Trophoblast cell (in vitro differentiated cells and primary cell): ENCODE measurements at regions not wholly inside any gene's neighbourhood (a gene's known extent, or its start where the extent isn't known, plus 50 kb on each side); places are given as distances from the start of the nearest gene placed in this dataset.

Source experiments
- DNase-seq, 2 donors: peaks; one replicate each; pipeline ENCODE4 v3.0.0-alpha.2; 2016
- H2AFZ ChIP-seq: 2 replicates; pipeline ENCODE4 v1.6.1; 2013; ENCODE audit warnings: low read length, moderate library complexity, mild to moderate bottlenecking; ENCODE audit not compliant: insufficient read depth, poor library complexity
- H2AK5ac ChIP-seq: 2 replicates; pipeline ENCODE4 v1.6.1; 2013; ENCODE audit warnings: mild to moderate bottlenecking, low read length
- H2BK120ac ChIP-seq: 2 replicates; pipeline ENCODE4 v1.6.1; 2013; ENCODE audit warnings: low read length, mild to moderate bottlenecking, moderate library complexity; ENCODE audit not compliant: insufficient read depth, poor library complexity
- H2BK12ac ChIP-seq: 2 replicates; pipeline ENCODE4 v1.6.1; 2013; ENCODE audit warnings: mild to moderate bottlenecking, low read length, moderate library complexity
- H2BK5ac ChIP-seq: 2 replicates; pipeline ENCODE4 v1.6.1; 2013; ENCODE audit warnings: low read length, low read depth, moderate library complexity, mild to moderate bottlenecking; ENCODE audit not compliant: poor library complexity
- H3K14ac ChIP-seq: 2 replicates; pipeline ENCODE4 v1.6.1; 2013; ENCODE audit warnings: mild to moderate bottlenecking, low read length
- H3K18ac ChIP-seq: 2 replicates; pipeline ENCODE4 v1.6.1; 2013; ENCODE audit warnings: mild to moderate bottlenecking, low read length
- H3K23ac ChIP-seq: 2 replicates; pipeline ENCODE4 v1.6.1; 2013; ENCODE audit warnings: low read length
- H3K27ac ChIP-seq: 2 replicates; pipeline ENCODE4 v1.5.1; 2013; ENCODE audit warnings: low read depth, mild to moderate bottlenecking, inconsistent platforms, low read length, moderate library complexity
- H3K27me3 ChIP-seq: 2 replicates; pipeline ENCODE4 v1.6.1; 2013; ENCODE audit warnings: inconsistent platforms, mild to moderate bottlenecking, low read length, moderate library complexity; ENCODE audit not compliant: insufficient read depth
- H3K36me3 ChIP-seq, 2 experiments: 1 replicate in 1 of 2; 2 replicates in 1 of 2; pipeline ENCODE4 v1.6.1; 2013; ENCODE audit warnings: low read length in 2 of 2, mild to moderate bottlenecking in 2 of 2, moderate library complexity in 1 of 2; ENCODE audit not compliant: insufficient read depth in 2 of 2, control insufficient read depth in 1 of 2
- H3K4ac ChIP-seq: 2 replicates; pipeline ENCODE4 v1.6.1; 2013; ENCODE audit warnings: low read depth, mild to moderate bottlenecking, low read length, moderate library complexity
- H3K4me1 ChIP-seq, 2 experiments: 1 replicate in 1 of 2; 2 replicates in 1 of 2; pipeline ENCODE4 v1.6.1; 2013; ENCODE audit warnings: low read length in 2 of 2, mild to moderate bottlenecking in 2 of 2, moderate library complexity in 1 of 2; ENCODE audit not compliant: insufficient read depth in 2 of 2, control insufficient read depth in 1 of 2
- H3K4me2 ChIP-seq: 2 replicates; pipeline ENCODE4 v1.6.1; 2013; ENCODE audit warnings: inconsistent platforms, mild to moderate bottlenecking, low read length, moderate library complexity
- H3K4me3 ChIP-seq: 2 replicates; pipeline ENCODE4 v1.5.1; 2013; ENCODE audit warnings: mild to moderate bottlenecking, low read depth, low read length, inconsistent platforms
- H3K79me1 ChIP-seq: one replicate; pipeline ENCODE4 v1.6.1; 2013; ENCODE audit warnings: low read length
- H3K79me2 ChIP-seq: 2 replicates; pipeline ENCODE4 v1.6.1; 2013; ENCODE audit warnings: low read length, mild to moderate bottlenecking; ENCODE audit not compliant: control insufficient read depth, insufficient read depth, poor library complexity
- H3K9ac ChIP-seq: 2 replicates; pipeline ENCODE4 v1.6.1; 2013; ENCODE audit warnings: mild to moderate bottlenecking, low read length
- H3K9me3 ChIP-seq: 2 replicates; pipeline ENCODE4 v1.6.1; 2013; ENCODE audit warnings: low read depth, mild to moderate bottlenecking, control low read depth, inconsistent platforms, low read length; ENCODE audit not compliant: insufficient read depth
- H4K12ac ChIP-seq: 2 replicates; pipeline ENCODE4 v1.6.1; 2013; ENCODE audit warnings: low read depth, mild to moderate bottlenecking, low read length, moderate library complexity
- H4K8ac ChIP-seq: 2 replicates; pipeline ENCODE4 v1.6.1; 2013; ENCODE audit warnings: low read depth, mild to moderate bottlenecking, low read length, moderate library complexity
- H4K91ac ChIP-seq: one replicate; pipeline ENCODE4 v1.6.1; 2013; ENCODE audit warnings: low read depth, mild to moderate bottlenecking, low read length, moderate library complexity
- WGBS: extraction: QIAGEN DNeasy Blood & Tissue Kit; methylation state at CpG from one replicate; pipeline ENCODE4 v1.1.7; 2013; ENCODE audit warnings: missing lambda C conversion rate; ENCODE audit not compliant: insufficient read length, insufficient coverage; ENCODE audit errors: extremely low coverage; 5-methylcytosine and 5-hydroxymethylcytosine counted together

- Histone ChIP-seq H3K4ac (no peak overlapping the region), H2BK120ac (no peak overlapping the region), H4K8ac (no peak overlapping the region), H3K18ac (no peak overlapping the region), H3K9me3 (peaks cover 4% of the 10 kb centered on the region), H4K91ac (no peak overlapping the region), H2AK5ac (no peak overlapping the region), H3K79me1 (no peaks in the 10 kb centered on the region), H3K9ac (no peak overlapping the region), H2AFZ (no peak overlapping the region), H4K12ac (no peak overlapping the region), H3K27me3 (no peaks in the 10 kb centered on the region), H3K14ac (no peak overlapping the region), H3K79me2 (no peaks in the 10 kb centered on the region), H2BK12ac (no peak overlapping the region), H3K36me3 (no peaks in the 10 kb centered on the region), H3K23ac (no peak overlapping the region), H3K4me1 (peaks cover 2 to 3% of the 10 kb centered on the region in 2 experiments), H2BK5ac (no peak overlapping the region), H3K27ac (no peak overlapping the region), H3K4me2 (no peak overlapping the region), H3K4me3 (peak overlapping the region; percentile 11)
- no CpG with 5 or more reads among the region's 11 CpGs for WGBS
- DNase-seq = peak; percentile 6 to 40
Measured at GRCh38 chr11:105334025-105334714, 194.6 kb upstream of the CARD18 start.

GRCh38 chr11:105333153-105333552 lies 193.6 kb upstream of the CARD18 start:
- no peak overlapping the region for H4K8ac ChIP-seq
- no peak overlapping the region for H3K9ac ChIP-seq
- whole genome bisulfite sequencing = no CpG with 5 or more reads among the region's 3 CpGs

DNA sequence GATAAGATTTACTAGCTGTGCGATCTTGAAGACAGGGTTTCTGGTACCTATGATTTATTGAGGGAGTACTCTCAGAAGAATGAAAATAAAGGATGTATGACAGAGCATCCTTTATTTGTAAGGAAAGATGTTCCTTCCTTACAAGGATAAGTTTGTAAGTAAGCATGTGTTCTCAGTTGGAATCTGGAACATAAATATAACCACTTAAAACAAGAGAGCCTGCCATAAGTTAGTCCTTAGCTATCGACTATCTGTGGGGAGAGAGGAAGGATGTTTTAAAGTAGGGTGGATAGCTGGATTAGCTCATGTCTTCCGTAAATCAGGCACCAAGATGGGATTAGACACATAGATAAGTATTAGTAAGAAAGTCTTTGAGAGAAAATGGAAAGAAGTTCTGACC lies 192.6 kb upstream of the CARD18 start:
- H3K27me3 ChIP-seq = no peaks in the 10 kb centered on the region
- H3K4me2 ChIP-seq = no peak overlapping the region
- no CpG with 5 or more reads among the region's 3 CpGs for WGBS
- no peak overlapping the region for H3K18ac ChIP-seq
- peaks cover 4% of the 10 kb centered on the region for H3K9me3 ChIP-seq
- DNase-seq = no peak
- H3K4me3 ChIP-seq = no peak overlapping the region
- H2BK5ac ChIP-seq = no peak overlapping the region
- no peak overlapping the region for H3K27ac ChIP-seq
- H2AK5ac ChIP-seq = no peak overlapping the region
- H2AFZ ChIP-seq = no peak overlapping the region
- no peaks in the 10 kb centered on the region for H3K36me3 ChIP-seq
- H3K79me2 ChIP-seq = no peaks in the 10 kb centered on the region
- H2BK12ac ChIP-seq = no peak overlapping the region
- H3K4ac ChIP-seq = no peak overlapping the region
- peaks cover 2 to 3% of the 10 kb centered on the region in 2 experiments for H3K4me1 ChIP-seq
- no peaks in the 10 kb centered on the region for H3K79me1 ChIP-seq
- no peak overlapping the region for H2BK120ac ChIP-seq
- no peak overlapping the region for H4K91ac ChIP-seq
- H3K9ac ChIP-seq = no peak overlapping the region
- no peak overlapping the region for H3K23ac ChIP-seq
- H3K14ac ChIP-seq = no peak overlapping the region
- no peak overlapping the region for H4K8ac ChIP-seq
- no peak overlapping the region for H4K12ac ChIP-seq

More at GRCh38 chr11:105333153-105333552, 193.6 kb upstream of the CARD18 start:
- no peak overlapping the region for H3K23ac ChIP-seq
- no peak overlapping the region for H3K4me2 ChIP-seq
- no peak overlapping the region for H4K12ac ChIP-seq
- no peak overlapping the region for H2AFZ ChIP-seq
- H3K36me3 ChIP-seq = no peaks in the 10 kb centered on the region
- no peak overlapping the region for H2BK120ac ChIP-seq
- no peak overlapping the region for H3K14ac ChIP-seq
- H3K79me1 ChIP-seq = no peaks in the 10 kb centered on the region
- H4K91ac ChIP-seq = no peak overlapping the region
- no peak overlapping the region for H2AK5ac ChIP-seq
- no peaks in the 10 kb centered on the region for H3K27me3 ChIP-seq
- H3K9me3 ChIP-seq = peaks cover 4% of the 10 kb centered on the region
- H3K79me2 ChIP-seq = no peaks in the 10 kb centered on the region
- H2BK12ac ChIP-seq = no peak overlapping the region
- H3K27ac ChIP-seq = no peak overlapping the region
- no peak overlapping the region for H3K4me3 ChIP-seq
- peaks cover 2 to 3% of the 10 kb centered on the region in 2 experiments for H3K4me1 ChIP-seq
- H2BK5ac ChIP-seq = no peak overlapping the region
- H3K18ac ChIP-seq = no peak overlapping the region
- DNase-seq = no peak
- H3K4ac ChIP-seq = no peak overlapping the region

DNA sequence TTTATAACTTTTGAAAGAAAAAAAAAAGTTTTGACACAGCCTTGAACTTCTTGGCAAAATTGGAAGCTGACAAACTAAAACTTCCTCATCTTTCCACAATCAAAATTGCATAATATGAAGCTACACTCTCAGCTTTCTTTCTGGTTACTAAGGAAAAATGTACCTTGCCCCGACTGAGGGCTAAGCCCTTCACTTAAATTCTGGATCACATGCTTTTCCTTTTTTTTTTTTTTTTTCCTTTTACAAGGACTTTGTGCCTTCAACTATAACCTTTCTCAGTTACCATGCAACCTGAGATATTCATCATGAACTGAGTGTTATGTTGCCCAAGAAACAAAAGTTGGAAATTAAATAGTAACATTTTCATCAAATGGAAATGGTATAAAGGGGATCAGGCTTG lies 188.5 kb upstream of the CARD18 start:
- Histone ChIP-seq H3K18ac (no peak overlapping the region), H2BK12ac (no peak overlapping the region), H3K36me3 (no peaks in the 10 kb centered on the region), H3K9me3 (no peaks in the 10 kb centered on the region), H4K91ac (no peak overlapping the region), H3K27ac (no peak overlapping the region), H2AFZ (no peak overlapping the region), H4K12ac (no peak overlapping the region), H3K4ac (no peak overlapping the region), H4K8ac (no peak overlapping the region), H3K79me1 (no peaks in the 10 kb centered on the region), H3K23ac (no peak overlapping the region), H3K14ac (no peak overlapping the region), H3K27me3 (no peaks in the 10 kb centered on the region), H3K4me1 (no peaks in the 10 kb centered on the region), H2AK5ac (no peak overlapping the region), H3K9ac (no peak overlapping the region), H3K4me2 (no peak overlapping the region), H3K79me2 (no peaks in the 10 kb centered on the region), H3K4me3 (no peak overlapping the region), H2BK120ac (no peak overlapping the region), H2BK5ac (no peak overlapping the region)
- no peak for DNase-seq
- no CpG with 5 or more reads among the region's 1 CpG for WGBS
